ENCODE measurements at regions not wholly inside any gene's neighbourhood (a gene's known extent, or its start where the extent isn't known, plus 50 kb on each side); places are given as distances from the start of the nearest gene placed in this dataset.

- DNase-seq (ENCODE audit: low spot score in 2 of 2): no peak
- H3K4me3 ChIP-seq: no peak overlapping the region
- no peaks in the 10 kb centered on the region for H3K36me3 ChIP-seq
- TF ChIP-seq POLR2A (IDR thresholded peaks at IDR 0.05) (no peak), POLR2AphosphoS5 (IDR thresholded peaks at IDR 0.05) (no peak)
- TF ChIP-seq, protein P1, sequence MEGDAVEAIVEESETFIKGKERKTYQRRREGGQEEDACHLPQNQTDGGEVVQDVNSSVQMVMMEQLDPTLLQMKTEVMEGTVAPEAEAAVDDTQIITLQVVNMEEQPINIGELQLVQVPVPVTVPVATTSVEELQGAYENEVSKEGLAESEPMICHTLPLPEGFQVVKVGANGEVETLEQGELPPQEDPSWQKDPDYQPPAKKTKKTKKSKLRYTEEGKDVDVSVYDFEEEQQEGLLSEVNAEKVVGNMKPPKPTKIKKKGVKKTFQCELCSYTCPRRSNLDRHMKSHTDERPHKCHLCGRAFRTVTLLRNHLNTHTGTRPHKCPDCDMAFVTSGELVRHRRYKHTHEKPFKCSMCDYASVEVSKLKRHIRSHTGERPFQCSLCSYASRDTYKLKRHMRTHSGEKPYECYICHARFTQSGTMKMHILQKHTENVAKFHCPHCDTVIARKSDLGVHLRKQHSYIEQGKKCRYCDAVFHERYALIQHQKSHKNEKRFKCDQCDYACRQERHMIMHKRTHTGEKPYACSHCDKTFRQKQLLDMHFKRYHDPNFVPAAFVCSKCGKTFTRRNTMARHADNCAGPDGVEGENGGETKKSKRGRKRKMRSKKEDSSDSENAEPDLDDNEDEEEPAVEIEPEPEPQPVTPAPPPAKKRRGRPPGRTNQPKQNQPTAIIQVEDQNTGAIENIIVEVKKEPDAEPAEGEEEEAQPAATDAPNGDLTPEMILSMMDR (IDR thresholded peaks at IDR 0.05): no peak
- H3K27ac ChIP-seq: no peak overlapping the region
- H3K9me3 ChIP-seq: no peaks in the 10 kb centered on the region
- H3K27me3 ChIP-seq: no peaks in the 10 kb centered on the region
- no peaks in the 10 kb centered on the region for H3K4me1 ChIP-seq
- intact Hi-C loops (cut with DNase I; ENCODE audit: low total_unique reads): no loop called here
Measured at GRCh38 chr3:137207616-137208015, 249.8 kb downstream of the IL20RB start.

- Histone ChIP-seq H3K4me3 (no peak overlapping the region), H3K4me1 (no peaks in the 10 kb centered on the region), H3K27me3 (no peaks in the 10 kb centered on the region), H3K36me3 (no peaks in the 10 kb centered on the region), H3K27ac (no peak overlapping the region), H3K9me3 (no peaks in the 10 kb centered on the region)
- intact Hi-C loops (cut with DNase I; ENCODE audit: low total_unique reads): no loop called here
- DNase-seq (ENCODE audit: low spot score in 2 of 2): no peak
- TF ChIP-seq POLR2AphosphoS5 (IDR thresholded peaks at IDR 0.05) (no peak), POLR2A (IDR thresholded peaks at IDR 0.05) (no peak)
- TF ChIP-seq, protein P1 (IDR thresholded peaks at IDR 0.05): no peak
Measured at GRCh38 chr3:137217733-137218132, 259.9 kb downstream of the IL20RB start.

GRCh38 chr3:137219801-137220445 is 262.1 kb downstream of the IL20RB start:
- H3K36me3 ChIP-seq: no peaks in the 10 kb centered on the region
- no peak for DNase-seq (ENCODE audit: low spot score in 2 of 2)
- no peaks in the 10 kb centered on the region for H3K27me3 ChIP-seq
- no peak overlapping the region for H3K4me3 ChIP-seq
- no peaks in the 10 kb centered on the region for H3K4me1 ChIP-seq
- intact Hi-C loops (cut with DNase I; ENCODE audit: low total_unique reads): no loop called here
- H3K9me3 ChIP-seq: no peaks in the 10 kb centered on the region
- no peak overlapping the region for H3K27ac ChIP-seq
- TF ChIP-seq, protein P1 (IDR thresholded peaks at IDR 0.05): no peak
- TF ChIP-seq POLR2AphosphoS5 (IDR thresholded peaks at IDR 0.05) (no peak), POLR2A (IDR thresholded peaks at IDR 0.05) (no peak)

- H3K27me3 ChIP-seq: no peaks in the 10 kb centered on the region
- TF ChIP-seq POLR2A (IDR thresholded peaks at IDR 0.05) (no peak), POLR2AphosphoS5 (IDR thresholded peaks at IDR 0.05) (no peak)
- TF ChIP-seq, protein P1 (IDR thresholded peaks at IDR 0.05): no peak
- intact Hi-C loops (cut with DNase I; ENCODE audit: low total_unique reads): no loop called here
- H3K9me3 ChIP-seq: no peaks in the 10 kb centered on the region
- no peak overlapping the region for H3K4me3 ChIP-seq
- DNase-seq (ENCODE audit: low spot score in 2 of 2): no peak
- no peak overlapping the region for H3K27ac ChIP-seq
- H3K4me1 ChIP-seq: no peaks in the 10 kb centered on the region
- H3K36me3 ChIP-seq: no peaks in the 10 kb centered on the region
Measured at GRCh38 chr3:137222736-137223225, 265.0 kb downstream of the IL20RB start.

DNA sequence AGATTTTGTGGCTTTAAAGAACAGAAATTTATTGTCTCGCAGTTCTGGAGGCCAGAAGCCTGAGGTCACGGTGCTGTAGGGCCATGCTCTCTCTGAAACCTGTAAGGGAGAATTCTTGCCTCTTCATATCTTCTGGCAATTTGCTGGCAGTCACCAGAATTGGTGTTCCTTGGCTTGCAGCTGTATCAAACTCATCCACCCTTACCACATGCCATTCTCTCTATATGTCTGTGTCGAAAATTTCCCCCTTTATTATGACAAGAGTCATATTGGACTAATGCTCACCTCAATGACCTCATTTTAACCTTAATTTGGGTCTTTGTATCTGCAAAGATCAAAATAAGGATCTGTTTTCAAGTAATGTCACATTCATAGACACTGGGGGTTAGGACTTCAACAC is 266.7 kb downstream of the IL20RB start:
- no peaks in the 10 kb centered on the region for H3K4me1 ChIP-seq
- H3K27ac ChIP-seq: no peak overlapping the region
- no peak overlapping the region for H3K4me3 ChIP-seq
- H3K36me3 ChIP-seq: no peaks in the 10 kb centered on the region
- H3K9me3 ChIP-seq: no peaks in the 10 kb centered on the region
- H3K27me3 ChIP-seq: no peaks in the 10 kb centered on the region
- intact Hi-C loops (cut with DNase I; ENCODE audit: low total_unique reads): no loop called here
- TF ChIP-seq, protein P1 (IDR thresholded peaks at IDR 0.05): no peak
- TF ChIP-seq POLR2AphosphoS5 (IDR thresholded peaks at IDR 0.05) (no peak), POLR2A (IDR thresholded peaks at IDR 0.05) (no peak)
- no peak for DNase-seq (ENCODE audit: low spot score in 2 of 2)
